ENCODE measurements at regions not wholly inside any gene's neighbourhood (a gene's known extent, or its start where the extent isn't known, plus 50 kb on each side); places are given as distances from the start of the nearest gene placed in this dataset.

DNA sequence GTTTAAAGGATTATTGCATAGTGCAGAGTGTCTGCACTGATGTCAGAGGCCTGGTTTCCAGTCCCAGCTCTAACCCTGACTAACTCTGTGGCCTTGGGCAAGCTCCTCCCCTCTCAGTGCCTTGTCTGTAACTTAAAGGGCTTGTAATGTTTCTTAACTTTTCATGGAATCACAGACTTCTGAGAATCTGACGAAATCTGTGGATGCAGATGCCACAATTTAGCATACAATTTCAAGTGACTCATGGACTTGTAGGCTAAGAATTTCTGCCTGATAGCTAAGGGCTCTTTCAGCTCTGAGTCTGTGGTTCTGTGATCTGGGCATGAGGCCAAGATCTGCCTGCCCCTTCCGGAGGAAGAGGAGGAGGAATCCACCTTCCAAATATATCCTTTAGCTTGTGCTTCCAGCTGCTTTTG, 236.9 kb downstream of the AR start:
- peak overlapping the region; percentile 53 to 75 for H3K27ac ChIP-seq
- H3K4me1 ChIP-seq, result peaks cover 0 to 14% of the 10 kb centered on the region in 2 donors
- TF ChIP-seq, protein P1, sequence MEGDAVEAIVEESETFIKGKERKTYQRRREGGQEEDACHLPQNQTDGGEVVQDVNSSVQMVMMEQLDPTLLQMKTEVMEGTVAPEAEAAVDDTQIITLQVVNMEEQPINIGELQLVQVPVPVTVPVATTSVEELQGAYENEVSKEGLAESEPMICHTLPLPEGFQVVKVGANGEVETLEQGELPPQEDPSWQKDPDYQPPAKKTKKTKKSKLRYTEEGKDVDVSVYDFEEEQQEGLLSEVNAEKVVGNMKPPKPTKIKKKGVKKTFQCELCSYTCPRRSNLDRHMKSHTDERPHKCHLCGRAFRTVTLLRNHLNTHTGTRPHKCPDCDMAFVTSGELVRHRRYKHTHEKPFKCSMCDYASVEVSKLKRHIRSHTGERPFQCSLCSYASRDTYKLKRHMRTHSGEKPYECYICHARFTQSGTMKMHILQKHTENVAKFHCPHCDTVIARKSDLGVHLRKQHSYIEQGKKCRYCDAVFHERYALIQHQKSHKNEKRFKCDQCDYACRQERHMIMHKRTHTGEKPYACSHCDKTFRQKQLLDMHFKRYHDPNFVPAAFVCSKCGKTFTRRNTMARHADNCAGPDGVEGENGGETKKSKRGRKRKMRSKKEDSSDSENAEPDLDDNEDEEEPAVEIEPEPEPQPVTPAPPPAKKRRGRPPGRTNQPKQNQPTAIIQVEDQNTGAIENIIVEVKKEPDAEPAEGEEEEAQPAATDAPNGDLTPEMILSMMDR (IDR thresholded peaks at IDR 0.05), result no peak
- no peaks in the 10 kb centered on the region for H3K36me3 ChIP-seq
- intact Hi-C loops (cut with DNase I), result loop anchor here (10.0 kb wide), 1 partner anchor 236 kb away; the partner anchor contains the start of gene AR
- no peaks in the 10 kb centered on the region for H3K27me3 ChIP-seq
- peak; percentile 29 to 88 for DNase-seq (ENCODE audit: low spot score in 2 of 2)
- H3K4me3 ChIP-seq, result no peak overlapping the region
- no peaks in the 10 kb centered on the region for H3K9me3 ChIP-seq

DNA sequence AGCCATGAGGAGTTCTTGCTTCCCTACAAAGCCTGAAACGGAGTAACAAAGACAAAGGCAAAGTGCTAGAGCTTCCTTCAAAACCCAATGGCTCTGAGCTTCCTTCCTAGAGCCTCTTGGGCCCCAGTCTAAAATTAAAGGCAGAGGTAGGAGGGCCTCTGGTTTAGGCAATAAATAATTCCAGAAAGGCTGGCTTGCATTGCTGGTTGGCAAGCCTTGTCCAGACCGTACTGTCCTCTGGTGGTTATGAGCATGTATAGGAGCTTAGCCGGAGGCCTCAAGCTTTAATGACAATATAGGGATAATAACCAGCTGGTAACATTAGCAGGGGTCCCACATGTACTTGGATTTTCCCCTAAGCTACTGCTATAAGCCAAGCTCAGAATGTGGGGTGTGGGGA, 237.3 kb downstream of the AR start:
- Histone ChIP-seq H3K36me3 (no peaks in the 10 kb centered on the region), H3K4me3 (no peak overlapping the region), H3K9me3 (no peaks in the 10 kb centered on the region), H3K4me1 (peaks cover 0 to 14% of the 10 kb centered on the region in 2 donors), H3K27me3 (no peaks in the 10 kb centered on the region), H3K27ac (peak overlapping the region; percentile 53 to 75)
- TF ChIP-seq, protein P1 (IDR thresholded peaks at IDR 0.05), result peak in 2 of 3 experiments; percentile 16 to 25
- DNase-seq (ENCODE audit: low spot score in 2 of 2), result peak in 1 of 2 donors; percentile 62
- intact Hi-C loops (cut with DNase I), result loop anchor here (10.0 kb wide), 1 partner anchor 236 kb away; the partner anchor contains the start of gene AR

DNA sequence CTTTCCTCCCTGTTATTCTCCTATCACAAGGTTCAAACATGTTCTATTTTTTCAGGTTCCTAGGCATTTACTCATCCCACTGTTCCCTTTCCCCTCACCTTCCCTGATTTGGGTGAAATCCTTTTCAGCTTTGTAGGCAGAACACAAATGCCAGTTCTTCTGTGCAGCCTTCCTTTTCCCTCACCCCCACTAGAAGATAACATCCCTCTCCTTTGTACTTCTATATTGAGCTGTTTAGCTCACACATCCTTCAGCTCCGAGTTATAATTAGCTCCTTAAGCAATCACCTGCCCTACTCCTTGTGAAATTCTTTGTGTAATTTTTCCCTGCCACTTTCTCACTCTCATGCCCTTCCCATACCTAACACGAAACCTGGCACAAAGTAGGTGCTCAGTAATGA, 240.9 kb downstream of the AR start:
- H3K9me3 ChIP-seq, result no peaks in the 10 kb centered on the region
- DNase-seq (ENCODE audit: low spot score in 2 of 2), result no peak
- H3K4me1 ChIP-seq, result peaks cover 0 to 13% of the 10 kb centered on the region in 2 donors
- intact Hi-C loops (cut with DNase I), result loop anchor here (10.0 kb wide), 1 partner anchor 240 kb away; the partner anchor contains the start of gene AR
- TF ChIP-seq, protein P1 (IDR thresholded peaks at IDR 0.05), result no peak
- H3K36me3 ChIP-seq, result no peaks in the 10 kb centered on the region
- H3K27ac ChIP-seq, result no peak overlapping the region
- H3K27me3 ChIP-seq, result no peaks in the 10 kb centered on the region
- H3K4me3 ChIP-seq, result no peak overlapping the region

DNA sequence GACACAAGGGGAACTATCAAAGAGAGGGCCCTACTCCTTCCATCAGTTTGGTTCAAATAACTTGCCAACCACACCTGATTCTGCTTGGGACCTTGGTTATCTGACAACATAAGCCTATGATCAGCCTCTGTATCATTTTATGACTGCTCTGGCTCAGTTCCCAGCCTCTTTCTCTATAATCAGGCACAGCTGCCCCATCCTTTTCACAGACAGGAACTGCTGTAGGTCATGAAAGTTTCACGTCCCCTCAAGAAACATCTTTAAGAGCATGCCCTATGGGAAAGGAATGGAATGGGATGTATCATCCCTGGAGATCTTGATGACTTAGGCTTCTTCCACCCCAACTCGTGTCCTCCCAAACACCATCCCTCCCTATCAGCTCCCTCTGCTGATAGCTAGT, 243.4 kb downstream of the AR start:
- TF ChIP-seq, protein P1 (IDR thresholded peaks at IDR 0.05), result no peak
- Histone ChIP-seq H3K27ac (no peak overlapping the region), H3K4me3 (no peak overlapping the region), H3K36me3 (no peaks in the 10 kb centered on the region), H3K9me3 (no peaks in the 10 kb centered on the region), H3K27me3 (no peaks in the 10 kb centered on the region), H3K4me1 (no peaks in the 10 kb centered on the region)
- DNase-seq (ENCODE audit: low spot score in 2 of 2), result no peak
- intact Hi-C loops (cut with DNase I), result loop anchor here (10.0 kb wide), 1 partner anchor 242 kb away; the partner anchor contains the start of gene AR

DNA sequence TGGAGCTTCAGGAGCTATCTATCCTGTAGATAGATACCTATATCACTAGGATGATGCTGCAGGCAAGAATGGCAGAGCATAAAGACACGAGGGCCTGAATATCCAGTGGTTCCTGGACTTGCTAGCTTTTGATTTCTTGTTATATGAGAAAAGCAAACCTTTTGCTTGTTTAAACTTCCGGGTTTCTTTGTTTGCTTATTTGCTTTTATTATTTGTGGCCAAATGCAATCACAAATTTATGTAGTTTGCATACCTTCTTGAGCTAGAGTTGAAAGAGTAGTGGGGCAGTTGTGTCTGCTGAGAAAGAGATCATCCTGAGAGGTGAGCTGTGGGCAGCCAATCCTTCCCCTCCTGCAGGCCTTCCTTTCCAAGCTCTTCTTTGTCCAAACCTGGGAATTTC, 245.7 kb downstream of the AR start:
- Histone ChIP-seq H3K27me3 (no peaks in the 10 kb centered on the region), H3K4me3 (no peak overlapping the region), H3K36me3 (no peaks in the 10 kb centered on the region), H3K27ac (no peak overlapping the region), H3K4me1 (no peaks in the 10 kb centered on the region), H3K9me3 (no peaks in the 10 kb centered on the region)
- intact Hi-C loops (cut with DNase I), result loop anchor here (10.0 kb wide), 1 partner anchor 245 kb away; the partner anchor contains the start of gene AR
- no peak for DNase-seq (ENCODE audit: low spot score in 2 of 2)
- TF ChIP-seq, protein P1 (IDR thresholded peaks at IDR 0.05), result no peak
